ENCODE measurements at regions not wholly inside any gene's neighbourhood (a gene's known extent, or its start where the extent isn't known, plus 50 kb on each side); places are given as distances from the start of the nearest gene placed in this dataset.

DNA sequence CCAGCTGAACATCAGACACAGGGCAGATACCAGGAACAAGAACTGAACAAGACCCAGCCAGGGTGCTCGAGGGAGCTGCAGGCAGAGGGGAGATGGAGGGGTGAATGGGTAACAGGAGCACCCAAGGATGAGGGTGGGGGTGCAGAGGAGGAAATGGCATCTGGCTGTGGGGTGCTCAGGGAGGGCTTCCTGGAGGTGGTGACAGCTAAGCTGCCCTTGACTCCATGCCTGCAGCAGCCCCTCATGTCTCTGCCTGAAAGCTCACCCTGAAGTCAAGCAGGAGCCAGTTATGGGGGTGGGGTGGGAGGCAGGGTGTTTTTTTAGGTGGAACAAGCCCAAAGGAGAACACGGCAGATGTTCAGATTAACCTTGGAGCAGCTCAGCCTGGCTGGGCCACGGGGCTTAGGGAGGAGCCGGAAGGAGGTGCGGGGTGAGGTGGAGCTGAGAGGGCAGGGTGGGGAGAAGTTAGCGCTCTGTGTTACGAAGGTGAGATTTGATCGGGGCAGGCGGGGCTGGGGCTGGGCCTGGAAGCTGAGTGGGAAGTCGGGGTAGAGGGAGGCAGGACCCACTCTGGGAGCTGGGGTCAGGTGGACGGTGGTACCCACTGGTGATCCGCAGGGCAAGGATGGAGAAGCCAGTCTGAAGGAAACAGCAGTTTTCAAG lies 143.0 kb downstream of the ENGASE start:
- DNase-seq (ENCODE audit: low read depth in 1 of 2, low spot score in 1 of 2) = no peak
- in situ Hi-C loops (cut with HindIII; ENCODE audit: low pct_unique_long_range_greater_than_20kb, low sequenced_read_pairs) = no loop called here
- TF ChIP-seq JUND (IDR thresholded peaks at IDR 0.05; ENCODE audit: low read depth) = no peak

DNA sequence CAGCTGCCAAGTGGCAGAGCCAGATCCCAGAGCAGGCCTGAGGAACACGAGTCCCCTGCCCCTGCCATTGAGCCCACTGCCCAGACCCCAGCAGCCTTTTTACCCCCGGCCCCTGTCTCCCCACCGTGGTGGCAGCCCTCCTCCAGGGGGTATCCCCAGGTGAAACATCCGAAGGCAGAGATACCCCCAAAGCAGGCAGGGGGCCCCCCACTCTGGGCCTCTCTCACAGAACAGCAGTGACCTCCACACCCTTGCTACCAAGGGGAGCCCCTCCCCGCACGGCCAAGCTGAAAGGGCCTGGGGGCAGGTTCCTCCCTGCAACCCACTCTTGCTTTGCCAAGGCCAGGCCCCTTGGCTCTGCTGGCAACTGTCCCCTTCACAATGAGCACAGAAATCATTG lies 142.2 kb downstream of the ENGASE start:
- DNase-seq (ENCODE audit: low read depth in 1 of 2, low spot score in 1 of 2) = no peak
- no peak for TF ChIP-seq JUND (IDR thresholded peaks at IDR 0.05; ENCODE audit: low read depth)
- in situ Hi-C loops (cut with HindIII; ENCODE audit: low pct_unique_long_range_greater_than_20kb, low sequenced_read_pairs) = no loop called here

DNA sequence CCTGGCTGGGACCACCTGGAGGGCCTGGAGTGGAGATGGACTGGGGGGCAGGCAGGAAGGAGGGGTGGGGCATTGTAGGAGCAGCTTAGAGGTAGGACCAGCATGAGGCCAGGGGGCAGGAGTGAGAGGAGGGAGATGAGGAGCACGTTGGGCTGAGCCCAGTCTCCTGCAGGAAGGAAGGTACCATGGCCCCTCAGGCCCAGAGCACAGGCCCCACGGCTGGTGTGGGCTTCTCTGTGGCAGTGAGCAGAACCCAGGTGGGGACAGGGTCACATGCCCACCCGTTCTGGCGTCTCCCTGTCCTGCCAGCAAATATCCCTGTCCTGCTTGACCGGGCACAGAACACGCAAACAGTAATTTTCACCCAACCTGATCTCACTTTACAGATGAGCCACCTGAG lies 141.8 kb downstream of the ENGASE start:
- no peak for DNase-seq (ENCODE audit: low read depth in 1 of 2, low spot score in 1 of 2)
- TF ChIP-seq JUND (IDR thresholded peaks at IDR 0.05; ENCODE audit: low read depth) = no peak
- in situ Hi-C loops (cut with HindIII; ENCODE audit: low pct_unique_long_range_greater_than_20kb, low sequenced_read_pairs) = no loop called here

- TF ChIP-seq JUND (IDR thresholded peaks at IDR 0.05; ENCODE audit: low read depth) = no peak
- in situ Hi-C loops (cut with HindIII; ENCODE audit: low pct_unique_long_range_greater_than_20kb, low sequenced_read_pairs) = no loop called here
- no peak for DNase-seq (ENCODE audit: low read depth in 1 of 2, low spot score in 1 of 2)
These were observed 141.0 kb downstream of the ENGASE start for GRCh38 chr17:79215631-79216030.

DNA sequence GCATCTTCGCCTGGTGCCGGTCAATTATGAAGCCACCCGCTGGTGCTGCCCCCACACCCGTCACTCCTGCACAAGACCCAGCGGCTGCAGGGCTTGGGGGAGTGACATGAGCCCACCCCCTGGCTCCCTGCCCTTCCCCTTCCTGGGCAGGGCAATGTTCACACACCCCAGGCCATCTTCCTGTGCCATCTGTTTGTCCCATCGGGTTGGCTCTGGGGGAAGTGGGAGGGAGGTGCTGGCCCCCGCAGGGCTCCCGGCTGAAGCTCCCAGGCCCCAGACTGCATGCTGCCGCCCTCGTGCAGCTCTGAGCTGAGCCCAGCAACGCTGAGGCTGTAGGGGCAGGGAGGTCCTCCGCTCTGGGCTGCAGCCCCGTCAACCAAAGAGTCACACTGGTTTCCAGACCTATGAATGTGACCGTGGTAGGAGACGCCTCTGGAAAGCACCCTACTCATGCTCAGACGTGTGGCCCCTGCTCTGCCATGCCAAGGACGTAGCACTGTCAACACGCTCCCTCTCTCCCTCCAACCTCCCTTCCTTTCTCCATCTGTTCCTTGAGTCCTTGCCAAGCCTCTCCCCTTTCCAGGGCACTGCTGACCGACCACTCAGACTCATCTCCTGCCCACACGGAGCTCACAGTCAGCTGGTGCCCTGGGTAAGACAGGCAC lies 140.4 kb downstream of the ENGASE start:
- no peak for DNase-seq (ENCODE audit: low read depth in 1 of 2, low spot score in 1 of 2)
- in situ Hi-C loops (cut with HindIII; ENCODE audit: low pct_unique_long_range_greater_than_20kb, low sequenced_read_pairs) = no loop called here
- no peak for TF ChIP-seq JUND (IDR thresholded peaks at IDR 0.05; ENCODE audit: low read depth)

- DNase-seq (ENCODE audit: low read depth in 1 of 2, low spot score in 1 of 2) = no peak
- TF ChIP-seq JUND (IDR thresholded peaks at IDR 0.05; ENCODE audit: low read depth) = no peak
- in situ Hi-C loops (cut with HindIII; ENCODE audit: low pct_unique_long_range_greater_than_20kb, low sequenced_read_pairs) = no loop called here
These were observed 139.8 kb downstream of the ENGASE start for GRCh38 chr17:79214459-79214858.

DNA sequence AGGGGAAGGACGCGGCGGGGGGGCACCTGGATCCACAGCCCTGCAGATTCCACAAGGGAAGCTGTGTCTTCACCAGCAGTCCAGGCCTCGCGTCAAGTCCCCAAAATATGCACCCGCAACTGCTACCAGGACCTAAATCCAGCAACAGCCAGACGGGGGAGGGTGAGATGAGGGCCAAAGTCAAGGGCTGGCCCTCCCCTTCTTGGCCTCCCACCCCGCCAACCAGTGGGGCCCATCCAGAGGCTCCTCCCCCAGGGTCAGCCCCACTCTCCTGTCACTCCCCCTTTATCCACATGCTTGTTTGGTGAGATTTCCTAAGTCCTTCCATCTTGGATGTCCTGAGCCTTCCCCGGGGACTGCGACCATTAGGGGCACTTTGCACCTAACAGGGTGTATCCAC lies 138.7 kb downstream of the ENGASE start:
- in situ Hi-C loops (cut with HindIII; ENCODE audit: low pct_unique_long_range_greater_than_20kb, low sequenced_read_pairs) = no loop called here
- TF ChIP-seq JUND (IDR thresholded peaks at IDR 0.05; ENCODE audit: low read depth) = no peak
- DNase-seq (ENCODE audit: low read depth in 1 of 2, low spot score in 1 of 2) = no peak

GRCh38 chr17:79212149-79213087 lies 137.8 kb downstream of the ENGASE start:
- in situ Hi-C loops (cut with HindIII; ENCODE audit: low pct_unique_long_range_greater_than_20kb, low sequenced_read_pairs) = no loop called here
- no peak for DNase-seq (ENCODE audit: low read depth in 1 of 2, low spot score in 1 of 2)

GRCh38 chr17:79211061-79211770 lies 136.6 kb downstream of the ENGASE start:
- no peak for TF ChIP-seq JUND (IDR thresholded peaks at IDR 0.05; ENCODE audit: low read depth)
- no peak for DNase-seq (ENCODE audit: low read depth in 1 of 2, low spot score in 1 of 2)
- in situ Hi-C loops (cut with HindIII; ENCODE audit: low pct_unique_long_range_greater_than_20kb, low sequenced_read_pairs) = no loop called here

More at GRCh38 chr17:79212149-79213087, 137.8 kb downstream of the ENGASE start:
- TF ChIP-seq JUND (IDR thresholded peaks at IDR 0.05; ENCODE audit: low read depth) = no peak

DNA sequence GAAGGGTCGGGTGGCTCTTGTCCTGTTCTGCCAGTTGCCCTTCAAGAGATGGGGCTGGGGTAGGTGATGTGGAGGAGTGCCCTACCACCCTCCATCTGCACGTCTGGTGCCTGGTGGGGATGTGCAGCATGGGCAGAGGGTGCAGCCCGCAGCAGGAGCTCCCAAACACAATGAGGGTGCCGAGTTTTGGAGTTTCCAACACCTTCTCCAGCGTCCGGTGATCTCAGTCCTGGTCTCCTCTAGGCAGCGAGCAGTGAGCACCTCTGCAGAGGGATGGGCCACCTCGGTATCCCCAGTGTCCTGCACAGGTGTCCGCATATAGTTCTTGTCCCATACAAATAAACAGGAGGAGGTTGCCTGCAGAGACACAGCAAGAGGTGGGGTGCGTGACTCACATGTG lies 136.0 kb downstream of the ENGASE start:
- in situ Hi-C loops (cut with HindIII; ENCODE audit: low pct_unique_long_range_greater_than_20kb, low sequenced_read_pairs) = no loop called here
- no peak for TF ChIP-seq JUND (IDR thresholded peaks at IDR 0.05; ENCODE audit: low read depth)

DNA sequence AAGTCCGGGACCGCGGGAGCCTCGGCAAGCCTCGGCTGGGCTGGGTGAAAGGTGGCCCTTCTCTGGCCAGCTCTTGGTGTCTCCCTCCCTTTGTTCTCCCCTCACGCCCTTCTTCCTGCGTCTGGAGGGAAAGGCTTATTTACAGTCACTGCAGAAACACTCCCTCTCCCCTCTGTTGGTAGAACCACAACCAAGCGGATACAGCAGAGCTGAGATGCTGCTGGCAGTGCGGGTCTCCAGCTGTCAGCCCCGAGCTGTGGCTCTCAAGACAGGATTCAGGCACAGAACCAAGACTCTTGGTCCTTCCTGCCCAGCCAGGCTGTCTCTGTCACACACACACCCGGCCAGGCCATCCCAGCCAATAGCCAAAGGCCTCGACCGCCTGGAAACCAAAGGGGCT lies 133.3 kb downstream of the ENGASE start:
- in situ Hi-C loops (cut with HindIII; ENCODE audit: low pct_unique_long_range_greater_than_20kb, low sequenced_read_pairs) = no loop called here
- DNase-seq (ENCODE audit: low read depth in 1 of 2, low spot score in 1 of 2) = no peak
- no peak for TF ChIP-seq JUND (IDR thresholded peaks at IDR 0.05; ENCODE audit: low read depth)

More for the DNA sequence above, 136.0 kb downstream of the ENGASE start:
- no peak for DNase-seq (ENCODE audit: low read depth in 1 of 2, low spot score in 1 of 2)

GRCh38 chr17:79205688-79206205 lies 131.1 kb downstream of the ENGASE start:
- in situ Hi-C loops (cut with HindIII; ENCODE audit: low pct_unique_long_range_greater_than_20kb, low sequenced_read_pairs) = no loop called here

More at GRCh38 chr17:79205688-79206205, 131.1 kb downstream of the ENGASE start:
- no peak for TF ChIP-seq JUND (IDR thresholded peaks at IDR 0.05; ENCODE audit: low read depth)
- no peak for DNase-seq (ENCODE audit: low read depth in 1 of 2, low spot score in 1 of 2)
